GM12874 (cell line): ENCODE measurements at regions not wholly inside any gene's neighbourhood (a gene's known extent, or its start where the extent isn't known, plus 50 kb on each side); places are given as distances from the start of the nearest gene placed in this dataset.

Experiments used
- TF ChIP-seq, protein P1 (sequence below): IDR thresholded peaks from 2 replicates; pipeline ENCODE4 v1.5.1; 2011; ENCODE audit warnings: low read depth, mild to moderate bottlenecking, control low read depth, low read length, moderate library complexity; ENCODE audit not compliant: insufficient read depth

GRCh38 chr15:84098604-84099003 is 137.0 kb upstream of the GOLGA6L4 start:
- TF ChIP-seq, protein P1, sequence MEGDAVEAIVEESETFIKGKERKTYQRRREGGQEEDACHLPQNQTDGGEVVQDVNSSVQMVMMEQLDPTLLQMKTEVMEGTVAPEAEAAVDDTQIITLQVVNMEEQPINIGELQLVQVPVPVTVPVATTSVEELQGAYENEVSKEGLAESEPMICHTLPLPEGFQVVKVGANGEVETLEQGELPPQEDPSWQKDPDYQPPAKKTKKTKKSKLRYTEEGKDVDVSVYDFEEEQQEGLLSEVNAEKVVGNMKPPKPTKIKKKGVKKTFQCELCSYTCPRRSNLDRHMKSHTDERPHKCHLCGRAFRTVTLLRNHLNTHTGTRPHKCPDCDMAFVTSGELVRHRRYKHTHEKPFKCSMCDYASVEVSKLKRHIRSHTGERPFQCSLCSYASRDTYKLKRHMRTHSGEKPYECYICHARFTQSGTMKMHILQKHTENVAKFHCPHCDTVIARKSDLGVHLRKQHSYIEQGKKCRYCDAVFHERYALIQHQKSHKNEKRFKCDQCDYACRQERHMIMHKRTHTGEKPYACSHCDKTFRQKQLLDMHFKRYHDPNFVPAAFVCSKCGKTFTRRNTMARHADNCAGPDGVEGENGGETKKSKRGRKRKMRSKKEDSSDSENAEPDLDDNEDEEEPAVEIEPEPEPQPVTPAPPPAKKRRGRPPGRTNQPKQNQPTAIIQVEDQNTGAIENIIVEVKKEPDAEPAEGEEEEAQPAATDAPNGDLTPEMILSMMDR, result no peak

DNA sequence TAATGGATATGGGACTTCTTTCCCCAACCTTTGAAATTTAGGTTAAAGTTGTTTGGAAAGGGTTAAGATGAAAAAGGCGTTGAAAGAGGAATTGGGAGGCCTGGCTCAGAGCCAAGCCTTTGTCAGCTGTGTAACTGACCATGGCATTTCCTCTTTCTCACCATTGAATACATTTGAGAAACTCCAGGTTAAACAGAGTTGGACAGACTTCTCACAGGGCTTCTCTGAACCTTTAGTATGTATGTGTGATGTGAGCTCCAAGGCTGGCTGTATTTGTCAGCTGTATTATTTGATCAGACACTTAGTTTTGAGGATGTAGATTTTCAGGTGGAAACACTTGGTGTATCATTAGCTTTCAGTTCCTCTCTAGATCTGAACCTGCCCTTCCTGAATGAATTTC is 136.4 kb upstream of the GOLGA6L4 start:
- TF ChIP-seq, protein P1, result no peak

DNA sequence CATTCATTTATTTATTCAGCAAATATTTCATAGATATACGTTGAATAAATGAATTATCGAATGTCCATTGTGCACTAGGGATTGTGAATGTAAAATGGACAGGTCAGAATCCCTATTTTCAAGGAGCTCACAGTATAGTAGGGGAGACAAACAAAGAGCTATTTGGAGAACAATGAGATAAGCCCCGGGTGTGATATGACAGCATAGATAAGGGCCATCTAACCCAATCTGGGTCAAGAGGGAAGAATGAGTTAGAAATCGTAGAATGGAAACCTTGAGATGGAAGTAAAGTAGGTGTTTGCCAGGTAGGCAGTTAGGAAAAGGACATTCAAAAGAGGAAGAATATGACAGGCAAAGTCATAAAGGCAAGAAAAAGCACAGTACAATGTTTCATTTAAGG is 132.2 kb upstream of the GOLGA6L4 start:
- TF ChIP-seq, protein P1, result no peak

- TF ChIP-seq, protein P1, result no peak
These were observed 130.7 kb upstream of the GOLGA6L4 start for GRCh38 chr15:84104853-84105252.

DNA sequence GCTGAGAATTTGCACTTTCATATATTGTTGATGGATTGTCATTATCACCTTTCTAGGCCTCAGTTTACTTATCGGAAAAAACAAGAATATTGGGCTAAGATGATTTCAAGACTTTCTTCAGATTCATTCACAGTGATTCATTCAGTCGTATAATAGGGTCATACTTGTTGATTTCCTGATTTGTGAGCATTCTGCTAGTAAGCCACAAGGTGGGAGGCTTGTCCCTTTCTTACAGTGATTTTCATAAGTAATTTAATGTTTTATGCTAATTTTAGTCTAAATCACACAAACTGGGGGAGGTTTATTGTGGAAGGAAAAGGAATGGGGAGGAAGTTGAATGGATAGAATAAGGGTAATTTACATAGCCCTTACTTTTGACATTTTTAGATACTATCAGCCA is 126.8 kb upstream of the GOLGA6L4 start:
- TF ChIP-seq, protein P1, result no peak

- TF ChIP-seq, protein P1, result no peak
These were observed 124.0 kb upstream of the GOLGA6L4 start for GRCh38 chr15:84111575-84111974.

GRCh38 chr15:84112025-84112424 is 123.5 kb upstream of the GOLGA6L4 start:
- TF ChIP-seq, protein P1, result no peak

DNA sequence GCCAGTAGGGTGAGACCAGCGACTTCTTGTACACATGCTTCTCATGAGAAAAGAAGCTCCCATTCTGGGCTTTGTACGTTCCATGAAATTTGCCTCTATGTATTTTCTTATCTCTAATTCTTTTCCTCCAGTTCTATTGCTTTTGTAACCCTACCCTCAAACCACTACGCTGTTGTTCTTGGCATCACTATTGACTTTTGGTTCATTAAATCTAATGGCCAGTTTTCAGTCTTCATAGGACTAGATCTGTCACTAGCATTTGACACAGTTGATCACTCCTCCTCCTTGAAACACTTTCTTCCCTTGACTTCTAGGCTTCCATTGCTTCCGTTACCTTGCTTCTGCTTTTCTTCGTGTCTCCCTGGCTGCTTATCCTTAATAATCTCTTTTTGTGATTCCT is 121.7 kb upstream of the GOLGA6L4 start:
- TF ChIP-seq, protein P1, result no peak
